ACHN (cell line): ENCODE measurements at regions not wholly inside any gene's neighbourhood (a gene's known extent, or its start where the extent isn't known, plus 50 kb on each side); places are given as distances from the start of the nearest gene placed in this dataset.
"Not testable (repeated sequence)": the region's sequence is repeated elsewhere in the genome, so short reads cannot be mapped to it uniquely, and the experiment has no call there.

Experiments used
- DNase-seq: peaks from one replicate; pipeline ENCODE4 v3.0.0-alpha.2; 2015
- in situ Hi-C: cut with HindIII; loops from 2 replicates; pipeline ENCODE4 v1.10.0; 2017; ENCODE audit warnings: low sequenced_read_pairs, low pct_ligation_motif_present, low pct_unique_long_range_greater_than_20kb

GRCh38 chr3:75453839-75454238 lies 210.3 kb upstream of the FRG2C start:
- DNase-seq, in situ Hi-C loops: not testable (repeated sequence)

GRCh38 chr3:75474530-75474929 lies 189.6 kb upstream of the FRG2C start:
- DNase-seq, in situ Hi-C loops: not testable (repeated sequence)

GRCh38 chr3:75496600-75496999 lies 167.5 kb upstream of the FRG2C start:
- DNase-seq, in situ Hi-C loops: not testable (repeated sequence)

GRCh38 chr3:75500357-75500756 lies 163.8 kb upstream of the FRG2C start:
- DNase-seq, in situ Hi-C loops: not testable (repeated sequence)

GRCh38 chr3:75502171-75502570 lies 162.0 kb upstream of the FRG2C start:
- DNase-seq, in situ Hi-C loops: not testable (repeated sequence)

- DNase-seq, in situ Hi-C loops: not testable (repeated sequence)
Observed at GRCh38 chr3:75502769-75503756, 161.1 kb upstream of the FRG2C start.

GRCh38 chr3:75506603-75507002 lies 157.5 kb upstream of the FRG2C start:
- DNase-seq: no peak
- in situ Hi-C loops: no loop called here

GRCh38 chr3:75507956-75508355 lies 156.2 kb upstream of the FRG2C start:
- DNase-seq, in situ Hi-C loops: not testable (repeated sequence)

GRCh38 chr3:75527657-75528056 lies 136.5 kb upstream of the FRG2C start:
- in situ Hi-C loops, DNase-seq: not testable (repeated sequence)

GRCh38 chr3:75552095-75552494 lies 112.0 kb upstream of the FRG2C start:
- DNase-seq: peak; percentile 29
- in situ Hi-C loops: not testable (repeated sequence)

- in situ Hi-C loops, DNase-seq: not testable (repeated sequence)
Observed at GRCh38 chr3:75564427-75564826, 99.7 kb upstream of the FRG2C start.

GRCh38 chr3:75572303-75572702 lies 91.8 kb upstream of the FRG2C start:
- in situ Hi-C loops: not testable (repeated sequence)

GRCh38 chr3:75579091-75579490 lies 85.0 kb upstream of the FRG2C start:
- in situ Hi-C loops, DNase-seq: not testable (repeated sequence)

More at GRCh38 chr3:75572303-75572702, 91.8 kb upstream of the FRG2C start:
- not testable (repeated sequence) for DNase-seq

GRCh38 chr3:75579536-75579935 lies 84.6 kb upstream of the FRG2C start:
- DNase-seq, in situ Hi-C loops: not testable (repeated sequence)

GRCh38 chr3:75579981-75580782 lies 83.9 kb upstream of the FRG2C start:
- DNase-seq, in situ Hi-C loops: not testable (repeated sequence)

- DNase-seq, in situ Hi-C loops: not testable (repeated sequence)
Observed at GRCh38 chr3:75582536-75582935, 81.6 kb upstream of the FRG2C start.

- in situ Hi-C loops, DNase-seq: not testable (repeated sequence)
Observed at GRCh38 chr3:75583116-75583515, 81.0 kb upstream of the FRG2C start.

- in situ Hi-C loops, DNase-seq: not testable (repeated sequence)
Observed at GRCh38 chr3:75587695-75588094, 76.4 kb upstream of the FRG2C start.

- in situ Hi-C loops, DNase-seq: not testable (repeated sequence)
Observed at GRCh38 chr3:75590382-75590781, 73.7 kb upstream of the FRG2C start.
